ENCODE measurements at regions not wholly inside any gene's neighbourhood (a gene's known extent, or its start where the extent isn't known, plus 50 kb on each side); places are given as distances from the start of the nearest gene placed in this dataset.

DNA sequence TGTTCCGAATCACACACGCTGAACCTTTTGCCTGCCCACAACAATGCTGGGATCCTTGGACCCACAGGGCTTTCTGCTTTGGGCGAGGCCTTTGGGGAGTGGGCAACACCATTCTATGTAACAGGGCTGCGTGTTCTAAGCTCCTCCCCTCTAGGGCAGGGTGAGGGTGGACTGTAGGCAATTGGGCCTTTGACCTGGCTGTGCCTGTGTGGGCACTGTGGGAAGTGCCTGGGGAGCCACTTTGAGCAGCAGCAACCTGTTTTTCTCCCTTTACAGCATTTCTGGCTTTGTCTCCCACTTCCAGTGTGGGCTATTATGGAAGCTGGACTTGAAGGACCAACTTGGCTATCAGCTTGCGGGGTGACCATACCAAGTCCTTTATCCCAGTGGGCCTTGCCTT lies 128.9 kb upstream of the WSCD1 start:
- Histone ChIP-seq H4K8ac (replicated peaks; ENCODE audit: insufficient read length, low read depth, low read length) (no peak overlapping the region), H3K23ac (ENCODE audit: insufficient read length, low read depth, low read length) (no peak overlapping the region), H3K27me3 (ENCODE audit: insufficient read depth, low read length) (no peaks in the 10 kb centered on the region), H3K23me2 (ENCODE audit: insufficient read length, low read depth, low read length, poor library complexity, severe bottlenecking) (no peaks in the 10 kb centered on the region), H4K5ac (ENCODE audit: insufficient read length, low read depth, low read length) (no peak overlapping the region), H2BK15ac (ENCODE audit: low read depth, low read length) (no peak overlapping the region), H2BK20ac (ENCODE audit: low read depth, low read length, poor library complexity, severe bottlenecking) (no peak overlapping the region), H3K4ac (ENCODE audit: low read depth, low read length) (no peak overlapping the region), H3K14ac (ENCODE audit: insufficient read depth, low read length) (no peak overlapping the region; the same call in 1 of the 2 replicates), H3K9me3 (ENCODE audit: control insufficient read depth, low read depth, low read length) (peaks cover 7% of the 10 kb centered on the region), H2AK5ac (ENCODE audit: insufficient read length, low read length) (no peak overlapping the region), H3K56ac (ENCODE audit: insufficient read length, low read depth, low read length) (no peak overlapping the region), H2BK120ac (ENCODE audit: low read depth, low read length, poor library complexity, severe bottlenecking) (no peak overlapping the region), H3K79me2 (ENCODE audit: insufficient read depth, low read length) (no peaks in the 10 kb centered on the region), H2BK12ac (ENCODE audit: insufficient read length, low read depth, low read length) (no peak overlapping the region), H3K4me2 (ENCODE audit: insufficient read depth, insufficient read length, low read length) (no peak overlapping the region), H4K91ac (ENCODE audit: insufficient read length, low read depth, low read length) (no peak overlapping the region), H4K20me1 (ENCODE audit: control insufficient read depth, insufficient read depth, insufficient read length) (no peaks in the 10 kb centered on the region), H3K18ac (ENCODE audit: insufficient read length, low read depth, low read length) (no peak overlapping the region), H3K27ac (ENCODE audit: insufficient read length, low read depth, low read length) (no peak overlapping the region), H2AFZ (ENCODE audit: low read length) (no peak overlapping the region), H3K9ac (ENCODE audit: extremely low read depth, insufficient read length, low read length) (no peak overlapping the region), H3K4me1 (ENCODE audit: insufficient read depth, low read length) (no peaks in the 10 kb centered on the region), H3T11ph (ENCODE audit: low read length) (no peak overlapping the region), H3K79me1 (ENCODE audit: insufficient read depth, low read depth, low read length, poor library complexity, severe bottlenecking) (no peaks in the 10 kb centered on the region), H2BK5ac (ENCODE audit: insufficient read length, low read length) (no peak overlapping the region)
- no peak for TF ChIP-seq CTCF (conservative IDR thresholded peaks at IDR 0.05)
- DNase-seq = no peak
- H3K36me3 Mint-ChIP-seq (ENCODE audit: insufficient read depth in 1 of 3, low read depth in 3 of 3) = peaks cover under 1 to 6% (median 5%) of the 10 kb centered on the region in 3 experiments
- H3K27me3 Mint-ChIP-seq (ENCODE audit: low read depth) = peaks cover 3% of the 10 kb centered on the region; the same call in 1 of the 2 replicates
- WGBS (ENCODE audit: extremely low coverage, insufficient read length, low lambda C conversion rate) = no CpG with 5 or more reads among the region's 5 CpGs
- no peak overlapping the region; a peak in 1 of 7 replicates for H3K27ac Mint-ChIP-seq
- H3K4me3 Mint-ChIP-seq = no peak overlapping the region
- H3K4me1 Mint-ChIP-seq = peaks cover 5 to 11% of the 10 kb centered on the region in 2 experiments; a peak in 3 of 4 replicates
- H3K9me3 Mint-ChIP-seq = peaks cover 5 to 6% of the 10 kb centered on the region in 2 experiments; a peak in 4 of 5 replicates
